Activated T-helper 17 cell treated with anti-CD3 and anti-CD28 coated beads, Interleukin-2, amount 50 U/mL, for 72 hours (primary cell): ENCODE measurements at regions not wholly inside any gene's neighbourhood (a gene's known extent, or its start where the extent isn't known, plus 50 kb on each side); places are given as distances from the start of the nearest gene placed in this dataset.
"Not testable (repeated sequence)": the region's sequence is repeated elsewhere in the genome, so short reads cannot be mapped to it uniquely, and the experiment has no call there.

Experiments
- ATAC-seq: fragments of 150-1000 bp; cut with Tn5 transposase; replicated peaks from 2 replicates; pipeline ENCODE4 v1.10.0; 2021; ENCODE audit warnings: mild to moderate bottlenecking, moderate library complexity
- H3K27ac Mint-ChIP-seq: one replicate; pipeline ENCODE4 v1.8.0; 2022; ENCODE audit warnings: mixed read lengths
- H3K27me3 Mint-ChIP-seq: one replicate; pipeline ENCODE4 v1.8.0; 2022; ENCODE audit warnings: mixed read lengths
- H3K36me3 Mint-ChIP-seq: one replicate; pipeline ENCODE4 v1.8.0; 2022; ENCODE audit warnings: low read depth, mild to moderate bottlenecking, mixed read lengths
- H3K4me1 Mint-ChIP-seq: one replicate; pipeline ENCODE4 v1.8.0; 2022; ENCODE audit warnings: mixed read lengths
- H3K4me3 Mint-ChIP-seq: one replicate; pipeline ENCODE4 v1.8.0; 2022; ENCODE audit warnings: mild to moderate bottlenecking, mixed read lengths
- H3K9me3 Mint-ChIP-seq: one replicate; pipeline ENCODE4 v1.8.0; 2022; ENCODE audit warnings: mixed read lengths

GRCh38 chr17:43345515-43345914 lies 53.3 kb upstream of the ARL4D start:
- H3K4me1 Mint-ChIP-seq: peaks cover 25% of the 10 kb centered on the region
- H3K9me3 Mint-ChIP-seq, H3K36me3 Mint-ChIP-seq, H3K27me3 Mint-ChIP-seq, H3K27ac Mint-ChIP-seq, H3K4me3 Mint-ChIP-seq, ATAC-seq: not testable (repeated sequence)

- no peak for ATAC-seq
- Mint-ChIP-seq H3K4me3 (no peak overlapping the region), H3K9me3 (peaks cover 3% of the 10 kb centered on the region), H3K4me1 (peaks cover 22% of the 10 kb centered on the region), H3K36me3 (peaks cover 5% of the 10 kb centered on the region), H3K27ac (no peak overlapping the region), H3K27me3 (peaks cover 6% of the 10 kb centered on the region)
Observed at GRCh38 chr17:43344685-43345084, 54.1 kb upstream of the ARL4D start.

- peak overlapping the region; percentile 91 for H3K27ac Mint-ChIP-seq
- peaks cover 6% of the 10 kb centered on the region for H3K27me3 Mint-ChIP-seq
- H3K4me3 Mint-ChIP-seq: peak overlapping the region; percentile 63
Observed at GRCh38 chr17:43342589-43342890, 56.3 kb upstream of the ARL4D start.

GRCh38 chr17:43341715-43342588 lies 56.8 kb upstream of the ARL4D start:
- Mint-ChIP-seq H3K4me3 (peak overlapping the region; percentile 63), H3K27ac (peak overlapping the region; percentile 91), H3K9me3 (no peaks in the 10 kb centered on the region), H3K27me3 (peaks cover 6% of the 10 kb centered on the region), H3K36me3 (no peaks in the 10 kb centered on the region), H3K4me1 (peaks cover 18% of the 10 kb centered on the region)
- ATAC-seq: peak; percentile 89

More at GRCh38 chr17:43342589-43342890, 56.3 kb upstream of the ARL4D start:
- H3K36me3 Mint-ChIP-seq: no peaks in the 10 kb centered on the region
- ATAC-seq: no peak
- H3K4me1 Mint-ChIP-seq: peaks cover 18% of the 10 kb centered on the region
- no peaks in the 10 kb centered on the region for H3K9me3 Mint-ChIP-seq

- H3K4me3 Mint-ChIP-seq: no peak overlapping the region
- H3K9me3 Mint-ChIP-seq: no peaks in the 10 kb centered on the region
- H3K4me1 Mint-ChIP-seq: peaks cover 25% of the 10 kb centered on the region
- H3K27ac Mint-ChIP-seq: no peak overlapping the region
- no peak for ATAC-seq
- H3K27me3 Mint-ChIP-seq: no peaks in the 10 kb centered on the region
- no peaks in the 10 kb centered on the region for H3K36me3 Mint-ChIP-seq
Observed at GRCh38 chr17:43338886-43339516, 59.8 kb upstream of the ARL4D start.

DNA sequence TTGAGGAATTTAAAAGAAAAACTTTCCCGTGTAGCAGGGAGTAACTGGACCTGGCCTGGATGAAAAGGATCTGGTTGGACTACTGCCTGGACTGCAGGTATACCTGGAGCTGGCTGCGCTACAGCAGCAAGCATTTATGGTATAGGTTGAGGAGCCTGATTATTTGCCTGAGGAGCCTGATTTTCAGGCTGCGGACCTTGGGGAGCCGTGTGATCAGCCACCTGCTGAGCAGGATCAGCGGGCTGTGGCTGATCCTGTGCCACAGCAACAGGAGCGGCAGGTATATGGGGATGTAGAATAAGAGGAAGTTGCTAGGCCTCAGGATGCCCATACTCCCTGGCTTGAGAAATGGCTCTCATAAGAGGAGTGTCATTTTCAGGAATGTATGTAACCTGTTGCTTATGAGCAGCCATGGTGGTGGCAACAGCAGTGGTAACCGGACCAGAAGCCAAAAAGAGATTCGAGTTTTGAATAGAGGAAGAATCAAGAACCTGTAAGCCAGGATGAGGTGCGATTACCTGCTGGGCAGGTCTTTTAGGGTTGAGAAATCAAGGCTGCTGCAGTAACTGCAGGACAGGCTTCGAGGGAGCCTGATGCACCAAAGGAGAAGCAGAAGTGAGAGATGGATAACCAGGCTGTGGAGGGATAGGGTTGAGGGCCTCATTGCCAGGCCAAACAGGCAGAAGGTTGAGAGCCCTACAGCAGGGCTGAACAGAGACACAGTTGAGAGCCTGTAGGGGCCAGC lies 60.9 kb upstream of the ARL4D start:
- no peak overlapping the region for H3K4me3 Mint-ChIP-seq
- no peaks in the 10 kb centered on the region for H3K9me3 Mint-ChIP-seq
- peaks cover 30% of the 10 kb centered on the region for H3K4me1 Mint-ChIP-seq
- no peaks in the 10 kb centered on the region for H3K27me3 Mint-ChIP-seq
- no peak for ATAC-seq
- H3K36me3 Mint-ChIP-seq: no peaks in the 10 kb centered on the region
- H3K27ac Mint-ChIP-seq: no peak overlapping the region

GRCh38 chr17:43334738-43335402 lies 63.9 kb upstream of the ARL4D start:
- no peak for ATAC-seq
- Mint-ChIP-seq H3K36me3 (no peaks in the 10 kb centered on the region), H3K4me1 (peaks cover 11% of the 10 kb centered on the region), H3K27ac (peak overlapping the region; percentile 58), H3K4me3 (no peak overlapping the region), H3K9me3 (no peaks in the 10 kb centered on the region), H3K27me3 (peaks cover 4% of the 10 kb centered on the region)

- H3K4me1 Mint-ChIP-seq: peaks cover 11% of the 10 kb centered on the region
- peak overlapping the region; percentile 58 for H3K27ac Mint-ChIP-seq
- H3K4me3 Mint-ChIP-seq: peak overlapping the region; percentile 26
- H3K36me3 Mint-ChIP-seq: no peaks in the 10 kb centered on the region
- no peaks in the 10 kb centered on the region for H3K9me3 Mint-ChIP-seq
- no peak for ATAC-seq
- peaks cover 10% of the 10 kb centered on the region for H3K27me3 Mint-ChIP-seq
Observed at GRCh38 chr17:43333433-43333943, 65.3 kb upstream of the ARL4D start.

DNA sequence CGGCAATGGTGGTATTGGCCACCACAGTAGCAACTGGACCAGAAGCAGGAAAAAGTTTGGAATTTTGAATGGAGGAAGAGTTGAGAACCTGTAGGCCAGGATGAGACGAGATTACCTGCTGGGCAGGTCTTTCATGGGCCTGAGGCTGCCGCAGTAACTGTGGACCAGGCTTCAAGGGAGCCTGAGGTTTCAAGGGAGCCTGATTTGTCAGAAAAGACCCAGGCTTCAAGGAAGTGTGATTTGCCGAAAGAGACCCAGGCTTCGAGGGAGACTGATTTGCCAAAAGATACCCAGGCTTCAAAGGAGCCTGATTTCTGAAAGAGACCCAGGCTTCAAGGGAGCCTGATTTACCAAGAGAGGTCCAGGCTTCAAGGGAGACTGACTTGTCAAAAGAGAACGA lies 66.6 kb upstream of the ARL4D start:
- no peak for ATAC-seq
- no peaks in the 10 kb centered on the region for H3K36me3 Mint-ChIP-seq
- no peak overlapping the region for H3K27ac Mint-ChIP-seq

DNA sequence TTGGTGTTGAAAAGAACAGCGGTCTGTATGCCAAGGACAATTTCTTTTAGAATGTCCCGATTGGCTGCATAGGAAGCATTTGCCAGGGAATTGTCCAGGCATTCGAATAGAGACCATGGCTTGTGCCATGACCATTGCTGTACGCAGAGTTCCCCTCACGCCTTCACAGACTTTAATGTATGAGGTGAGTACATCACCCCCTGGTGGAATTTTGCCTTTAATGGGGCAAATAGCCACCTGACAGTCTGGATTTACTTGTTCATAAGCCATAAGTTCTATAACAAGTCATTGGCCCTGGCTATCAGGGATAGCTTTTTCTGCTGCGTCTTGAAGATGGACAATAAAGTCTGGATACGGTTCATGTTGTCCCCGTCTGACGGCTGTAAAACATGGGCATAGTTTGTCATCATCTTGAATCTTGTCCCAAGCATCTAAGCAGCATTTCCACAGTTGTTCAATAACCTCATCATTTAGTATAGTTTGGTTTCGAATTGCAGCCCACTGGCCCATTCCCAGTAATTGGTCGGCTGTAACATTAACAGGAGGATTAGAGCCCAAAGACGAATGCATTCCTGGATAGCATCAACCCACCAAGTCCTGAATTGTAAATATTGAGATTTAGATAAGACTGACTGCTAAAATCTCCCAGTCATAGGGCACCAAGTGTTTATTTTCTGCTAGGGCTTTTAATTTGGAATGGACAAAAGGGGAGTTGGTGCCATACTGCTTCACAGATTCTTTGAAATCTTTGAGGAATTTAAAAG lies 67.7 kb upstream of the ARL4D start:
- Mint-ChIP-seq H3K36me3 (no peaks in the 10 kb centered on the region), H3K4me3 (no peak overlapping the region), H3K4me1 (peaks cover 19% of the 10 kb centered on the region), H3K9me3 (no peaks in the 10 kb centered on the region), H3K27me3 (peaks cover 26% of the 10 kb centered on the region), H3K27ac (no peak overlapping the region)
- ATAC-seq: no peak

More for the DNA sequence above, 66.6 kb upstream of the ARL4D start:
- peaks cover 20% of the 10 kb centered on the region for H3K27me3 Mint-ChIP-seq
- H3K4me3 Mint-ChIP-seq: no peak overlapping the region
- H3K4me1 Mint-ChIP-seq: peaks cover 17% of the 10 kb centered on the region
- no peaks in the 10 kb centered on the region for H3K9me3 Mint-ChIP-seq

DNA sequence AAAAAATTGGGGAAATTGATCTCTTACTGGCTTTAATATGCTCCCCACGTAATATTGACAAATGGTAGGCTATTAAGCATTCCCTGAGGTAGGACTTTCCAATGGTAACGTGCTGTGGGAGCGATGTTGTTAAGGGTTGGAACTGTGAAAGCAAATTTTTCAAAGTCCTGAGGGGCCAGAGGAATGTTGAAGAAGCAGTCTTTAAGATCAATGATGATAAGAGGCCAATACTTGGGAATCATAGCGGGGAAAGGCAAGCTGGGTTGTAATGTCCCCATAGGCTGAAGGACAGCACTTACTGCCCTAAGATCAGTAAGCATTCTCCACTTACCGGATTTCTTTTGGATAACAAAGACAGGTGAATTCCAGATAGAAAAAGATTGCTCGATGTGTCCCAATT lies 69.6 kb upstream of the ARL4D start:
- no peaks in the 10 kb centered on the region for H3K36me3 Mint-ChIP-seq
- peaks cover 26% of the 10 kb centered on the region for H3K27me3 Mint-ChIP-seq
- no peak for ATAC-seq
- H3K4me1 Mint-ChIP-seq: peaks cover 18% of the 10 kb centered on the region
- no peak overlapping the region for H3K4me3 Mint-ChIP-seq
- no peaks in the 10 kb centered on the region for H3K9me3 Mint-ChIP-seq
- H3K27ac Mint-ChIP-seq: no peak overlapping the region

DNA sequence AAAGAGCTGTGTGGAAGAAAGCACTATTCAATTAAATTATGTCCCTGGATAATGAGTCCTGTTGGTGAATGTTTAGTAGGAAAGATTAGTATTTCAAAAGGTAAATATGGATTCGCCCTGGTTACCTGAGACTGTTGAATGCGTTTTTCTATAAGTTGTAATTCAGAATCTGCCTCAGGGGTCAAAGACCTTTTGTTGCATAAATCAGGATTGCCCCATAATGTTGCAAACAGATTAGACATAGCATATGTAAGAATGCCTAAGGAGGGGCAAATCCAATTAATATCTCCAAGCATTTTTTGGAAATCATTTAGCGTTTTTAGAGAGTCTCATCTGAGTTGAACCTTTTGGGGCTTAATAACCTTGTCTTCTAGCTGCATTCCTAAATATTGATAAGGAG lies 70.1 kb upstream of the ARL4D start:
- Mint-ChIP-seq H3K36me3 (no peaks in the 10 kb centered on the region), H3K4me1 (peaks cover 15% of the 10 kb centered on the region), H3K4me3 (no peak overlapping the region), H3K9me3 (no peaks in the 10 kb centered on the region), H3K27ac (no peak overlapping the region), H3K27me3 (peaks cover 26% of the 10 kb centered on the region)
- ATAC-seq: no peak

DNA sequence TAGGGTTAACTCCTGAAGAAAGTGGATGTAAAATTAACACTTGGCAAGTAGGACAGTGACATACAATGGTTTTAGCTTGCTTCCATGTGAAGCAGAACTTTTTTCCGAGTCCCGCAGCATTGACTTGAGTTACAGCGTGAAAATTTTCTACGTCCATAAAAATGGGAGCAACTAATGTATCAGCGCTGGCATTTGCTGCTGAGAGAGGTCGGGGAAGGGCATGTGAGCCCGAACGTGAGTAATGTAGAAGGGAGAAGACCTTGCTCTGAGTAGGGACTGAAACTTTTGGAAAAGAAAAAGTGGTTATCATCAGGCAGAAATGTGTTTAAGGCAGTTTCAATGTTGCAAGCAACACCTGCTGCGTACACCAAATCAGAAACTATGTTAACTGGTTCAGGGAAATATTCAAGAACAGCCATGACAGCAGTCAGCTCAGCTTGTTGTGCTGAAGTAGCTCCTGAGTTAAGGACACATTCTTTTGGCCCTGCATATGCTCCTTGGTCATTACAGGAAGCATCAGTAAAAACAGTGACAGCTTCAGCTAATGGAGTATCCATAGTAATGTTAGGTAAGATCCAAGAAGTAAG lies 70.9 kb upstream of the ARL4D start:
- Mint-ChIP-seq H3K27ac (no peak overlapping the region), H3K4me1 (peaks cover 13% of the 10 kb centered on the region), H3K27me3 (peaks cover 26% of the 10 kb centered on the region), H3K4me3 (no peak overlapping the region), H3K36me3 (no peaks in the 10 kb centered on the region), H3K9me3 (no peaks in the 10 kb centered on the region)
- no peak for ATAC-seq
